Trophoblast cell (in vitro differentiated cells and primary cell): ENCODE measurements at regions not wholly inside any gene's neighbourhood (a gene's known extent, or its start where the extent isn't known, plus 50 kb on each side); places are given as distances from the start of the nearest gene placed in this dataset.

Experiments used
- DNase-seq, 2 donors: peaks; one replicate each; pipeline ENCODE4 v3.0.0-alpha.2; 2016
- H2AFZ ChIP-seq: 2 replicates; pipeline ENCODE4 v1.6.1; 2013; ENCODE audit warnings: low read length, moderate library complexity, mild to moderate bottlenecking; ENCODE audit not compliant: insufficient read depth, poor library complexity
- H2AK5ac ChIP-seq: 2 replicates; pipeline ENCODE4 v1.6.1; 2013; ENCODE audit warnings: mild to moderate bottlenecking, low read length
- H2BK120ac ChIP-seq: 2 replicates; pipeline ENCODE4 v1.6.1; 2013; ENCODE audit warnings: low read length, mild to moderate bottlenecking, moderate library complexity; ENCODE audit not compliant: insufficient read depth, poor library complexity
- H2BK12ac ChIP-seq: 2 replicates; pipeline ENCODE4 v1.6.1; 2013; ENCODE audit warnings: mild to moderate bottlenecking, low read length, moderate library complexity
- H2BK5ac ChIP-seq: 2 replicates; pipeline ENCODE4 v1.6.1; 2013; ENCODE audit warnings: low read length, low read depth, moderate library complexity, mild to moderate bottlenecking; ENCODE audit not compliant: poor library complexity
- H3K14ac ChIP-seq: 2 replicates; pipeline ENCODE4 v1.6.1; 2013; ENCODE audit warnings: mild to moderate bottlenecking, low read length
- H3K18ac ChIP-seq: 2 replicates; pipeline ENCODE4 v1.6.1; 2013; ENCODE audit warnings: mild to moderate bottlenecking, low read length
- H3K23ac ChIP-seq: 2 replicates; pipeline ENCODE4 v1.6.1; 2013; ENCODE audit warnings: low read length
- H3K27ac ChIP-seq: 2 replicates; pipeline ENCODE4 v1.5.1; 2013; ENCODE audit warnings: low read depth, mild to moderate bottlenecking, inconsistent platforms, low read length, moderate library complexity
- H3K27me3 ChIP-seq: 2 replicates; pipeline ENCODE4 v1.6.1; 2013; ENCODE audit warnings: inconsistent platforms, mild to moderate bottlenecking, low read length, moderate library complexity; ENCODE audit not compliant: insufficient read depth
- H3K36me3 ChIP-seq, 2 experiments: 1 replicate in 1 of 2; 2 replicates in 1 of 2; pipeline ENCODE4 v1.6.1; 2013; ENCODE audit warnings: low read length in 2 of 2, mild to moderate bottlenecking in 2 of 2, moderate library complexity in 1 of 2; ENCODE audit not compliant: insufficient read depth in 2 of 2, control insufficient read depth in 1 of 2
- H3K4ac ChIP-seq: 2 replicates; pipeline ENCODE4 v1.6.1; 2013; ENCODE audit warnings: low read depth, mild to moderate bottlenecking, low read length, moderate library complexity
- H3K4me1 ChIP-seq, 2 experiments: 1 replicate in 1 of 2; 2 replicates in 1 of 2; pipeline ENCODE4 v1.6.1; 2013; ENCODE audit warnings: low read length in 2 of 2, mild to moderate bottlenecking in 2 of 2, moderate library complexity in 1 of 2; ENCODE audit not compliant: insufficient read depth in 2 of 2, control insufficient read depth in 1 of 2
- H3K4me2 ChIP-seq: 2 replicates; pipeline ENCODE4 v1.6.1; 2013; ENCODE audit warnings: inconsistent platforms, mild to moderate bottlenecking, low read length, moderate library complexity
- H3K4me3 ChIP-seq: 2 replicates; pipeline ENCODE4 v1.5.1; 2013; ENCODE audit warnings: mild to moderate bottlenecking, low read depth, low read length, inconsistent platforms
- H3K79me1 ChIP-seq: one replicate; pipeline ENCODE4 v1.6.1; 2013; ENCODE audit warnings: low read length
- H3K79me2 ChIP-seq: 2 replicates; pipeline ENCODE4 v1.6.1; 2013; ENCODE audit warnings: low read length, mild to moderate bottlenecking; ENCODE audit not compliant: control insufficient read depth, insufficient read depth, poor library complexity
- H3K9ac ChIP-seq: 2 replicates; pipeline ENCODE4 v1.6.1; 2013; ENCODE audit warnings: mild to moderate bottlenecking, low read length
- H3K9me3 ChIP-seq: 2 replicates; pipeline ENCODE4 v1.6.1; 2013; ENCODE audit warnings: low read depth, mild to moderate bottlenecking, control low read depth, inconsistent platforms, low read length; ENCODE audit not compliant: insufficient read depth
- H4K12ac ChIP-seq: 2 replicates; pipeline ENCODE4 v1.6.1; 2013; ENCODE audit warnings: low read depth, mild to moderate bottlenecking, low read length, moderate library complexity
- H4K8ac ChIP-seq: 2 replicates; pipeline ENCODE4 v1.6.1; 2013; ENCODE audit warnings: low read depth, mild to moderate bottlenecking, low read length, moderate library complexity
- H4K91ac ChIP-seq: one replicate; pipeline ENCODE4 v1.6.1; 2013; ENCODE audit warnings: low read depth, mild to moderate bottlenecking, low read length, moderate library complexity
- WGBS: extraction: QIAGEN DNeasy Blood & Tissue Kit; methylation state at CpG from one replicate; pipeline ENCODE4 v1.1.7; 2013; ENCODE audit warnings: missing lambda C conversion rate; ENCODE audit not compliant: insufficient read length, insufficient coverage; ENCODE audit errors: extremely low coverage; 5-methylcytosine and 5-hydroxymethylcytosine counted together

DNA sequence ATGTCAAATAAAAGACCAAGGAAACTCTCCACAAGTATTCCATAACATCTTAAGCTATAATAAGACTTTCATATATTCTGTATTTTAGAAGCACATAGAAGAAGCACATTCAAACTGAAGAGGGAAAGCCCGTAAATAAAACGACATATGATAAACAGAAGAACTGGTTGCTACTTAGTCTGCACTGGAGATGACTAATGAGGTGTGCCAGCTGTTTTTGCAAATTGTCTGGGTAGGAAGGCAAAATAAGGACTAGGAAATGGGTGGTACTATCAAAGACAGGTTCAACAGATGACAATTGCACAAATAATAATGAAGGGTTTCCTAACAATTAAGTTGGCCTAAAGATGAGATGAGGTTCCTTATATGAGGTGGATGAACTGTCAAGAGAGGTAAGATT, 593.2 kb upstream of the CCDC179 start:
- H3K4me2 ChIP-seq = no peak overlapping the region
- H3K18ac ChIP-seq = no peak overlapping the region
- no peaks in the 10 kb centered on the region for H3K27me3 ChIP-seq
- no peak overlapping the region for H2AK5ac ChIP-seq
- no peak overlapping the region for H3K23ac ChIP-seq
- no peak overlapping the region for H2BK120ac ChIP-seq
- H3K27ac ChIP-seq = no peak overlapping the region
- H3K79me1 ChIP-seq = no peaks in the 10 kb centered on the region
- no peak overlapping the region for H3K4me3 ChIP-seq
- H4K91ac ChIP-seq = no peak overlapping the region
- H3K4ac ChIP-seq = no peak overlapping the region
- H3K9ac ChIP-seq = no peak overlapping the region
- H3K79me2 ChIP-seq = no peaks in the 10 kb centered on the region
- H3K36me3 ChIP-seq = no peaks in the 10 kb centered on the region
- no CpG with 5 or more reads among the region's 2 CpGs for WGBS
- no peak for DNase-seq
- no peak overlapping the region for H2BK5ac ChIP-seq
- H2AFZ ChIP-seq = no peak overlapping the region
- no peak overlapping the region for H4K8ac ChIP-seq
- H2BK12ac ChIP-seq = no peak overlapping the region
- no peaks in the 10 kb centered on the region for H3K4me1 ChIP-seq
- H4K12ac ChIP-seq = no peak overlapping the region
- no peaks in the 10 kb centered on the region for H3K9me3 ChIP-seq
- H3K14ac ChIP-seq = no peak overlapping the region

DNA sequence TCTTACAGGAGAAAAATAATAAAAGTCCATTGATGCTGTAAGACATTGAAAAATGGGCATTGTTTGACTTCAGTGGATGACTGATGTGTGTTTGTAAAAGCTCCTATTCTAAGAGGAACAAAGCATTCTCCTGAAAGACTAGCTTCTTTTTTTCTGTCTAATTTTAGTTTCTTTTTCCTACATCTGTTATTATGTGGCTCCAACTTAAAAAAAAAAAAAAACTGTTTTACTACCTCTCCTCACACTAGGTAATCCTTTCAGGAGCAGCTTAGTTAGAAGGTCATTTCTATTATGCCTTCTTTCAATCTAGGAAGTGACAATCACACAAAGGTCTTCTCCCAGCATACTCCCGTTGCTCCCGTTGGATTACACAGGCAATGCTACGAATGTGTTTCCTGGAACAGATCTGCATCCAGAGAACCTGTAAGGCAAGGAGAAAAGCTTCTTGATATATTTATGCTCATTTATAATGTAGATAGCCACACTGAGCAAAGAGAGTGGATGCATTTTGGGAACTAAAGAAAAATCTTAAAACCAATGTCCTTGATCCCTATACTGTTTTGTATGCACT, 595.1 kb upstream of the CCDC179 start:
- H3K4me1 ChIP-seq = no peaks in the 10 kb centered on the region
- H3K27ac ChIP-seq = no peak overlapping the region
- no peaks in the 10 kb centered on the region for H3K79me1 ChIP-seq
- no peak overlapping the region for H2BK120ac ChIP-seq
- no peaks in the 10 kb centered on the region for H3K79me2 ChIP-seq
- H3K4me2 ChIP-seq = no peak overlapping the region
- no peak for DNase-seq
- no peak overlapping the region for H4K91ac ChIP-seq
- no peak overlapping the region for H3K14ac ChIP-seq
- no peak overlapping the region for H3K9ac ChIP-seq
- no peak overlapping the region for H3K23ac ChIP-seq
- H4K12ac ChIP-seq = no peak overlapping the region
- H3K36me3 ChIP-seq = no peaks in the 10 kb centered on the region
- H2AK5ac ChIP-seq = no peak overlapping the region
- H3K27me3 ChIP-seq = no peaks in the 10 kb centered on the region
- no peak overlapping the region for H2BK5ac ChIP-seq
- H3K9me3 ChIP-seq = no peaks in the 10 kb centered on the region
- no CpG with 5 or more reads among the region's 3 CpGs for WGBS
- H3K4ac ChIP-seq = no peak overlapping the region
- no peak overlapping the region for H3K18ac ChIP-seq
- H3K4me3 ChIP-seq = no peak overlapping the region
- H4K8ac ChIP-seq = no peak overlapping the region
- no peak overlapping the region for H2AFZ ChIP-seq
- no peak overlapping the region for H2BK12ac ChIP-seq

DNA sequence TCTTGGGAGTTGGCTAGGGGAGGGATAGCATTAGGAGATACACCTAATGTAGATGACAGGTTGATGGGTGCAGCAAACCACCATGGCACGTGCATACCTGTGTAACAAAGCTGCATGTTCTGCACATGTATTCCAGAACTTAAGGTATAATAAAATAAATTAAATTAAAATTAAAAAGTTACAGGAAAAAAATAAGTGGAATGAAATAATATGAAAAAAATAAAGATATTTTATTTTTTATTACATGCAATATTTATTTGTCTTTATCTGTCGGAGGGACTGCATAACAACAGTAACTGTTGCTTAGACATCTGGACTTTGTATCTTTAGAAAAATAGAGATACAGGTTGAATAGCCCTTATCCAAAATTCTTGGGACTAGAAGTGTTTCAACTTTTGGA, 597.4 kb upstream of the CCDC179 start:
- Histone ChIP-seq H3K36me3 (no peaks in the 10 kb centered on the region), H2BK12ac (no peak overlapping the region), H3K23ac (no peak overlapping the region), H3K18ac (no peak overlapping the region), H2AK5ac (no peak overlapping the region), H3K4me2 (no peak overlapping the region), H2BK120ac (no peak overlapping the region), H3K9me3 (no peaks in the 10 kb centered on the region), H3K79me1 (no peaks in the 10 kb centered on the region), H4K8ac (no peak overlapping the region), H3K14ac (no peak overlapping the region), H3K9ac (no peak overlapping the region), H2AFZ (no peak overlapping the region), H3K4ac (no peak overlapping the region), H3K4me3 (no peak overlapping the region), H3K79me2 (no peaks in the 10 kb centered on the region), H2BK5ac (no peak overlapping the region), H3K27me3 (no peaks in the 10 kb centered on the region), H3K4me1 (no peaks in the 10 kb centered on the region), H4K12ac (no peak overlapping the region), H3K27ac (no peak overlapping the region), H4K91ac (no peak overlapping the region)
- no peak for DNase-seq
- WGBS = no CpG with 5 or more reads among the region's 2 CpGs

DNA sequence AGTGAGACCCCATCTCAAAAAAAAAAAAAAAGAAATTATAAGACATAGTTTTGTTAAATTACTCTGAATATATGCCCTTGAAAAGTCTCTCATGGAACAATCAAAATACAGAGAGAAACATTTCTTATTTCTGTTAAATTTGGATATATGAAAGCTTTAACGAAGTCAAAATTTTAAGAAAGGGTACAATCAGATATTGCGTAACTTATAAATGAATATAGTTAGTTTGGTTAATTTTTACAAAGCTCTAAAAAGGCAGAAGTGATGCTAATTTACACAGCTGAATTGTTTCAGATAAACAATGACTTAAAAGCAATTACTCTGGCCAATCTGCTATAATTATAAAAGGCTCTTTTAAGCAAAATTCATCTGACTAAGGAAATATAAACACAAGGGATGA, 611.6 kb upstream of the CCDC179 start:
- Histone ChIP-seq H3K4me3 (no peak overlapping the region), H3K23ac (no peak overlapping the region), H2BK5ac (no peak overlapping the region), H3K18ac (no peak overlapping the region), H2BK120ac (no peak overlapping the region), H3K4me2 (no peak overlapping the region), H4K8ac (no peak overlapping the region), H3K27ac (no peak overlapping the region), H3K27me3 (no peaks in the 10 kb centered on the region), H3K79me2 (no peaks in the 10 kb centered on the region), H3K4me1 (no peaks in the 10 kb centered on the region), H3K14ac (no peak overlapping the region), H3K9me3 (no peaks in the 10 kb centered on the region), H3K79me1 (no peaks in the 10 kb centered on the region), H3K4ac (no peak overlapping the region), H3K9ac (no peak overlapping the region), H3K36me3 (no peaks in the 10 kb centered on the region), H2AFZ (no peak overlapping the region), H2AK5ac (no peak overlapping the region), H4K12ac (no peak overlapping the region), H2BK12ac (no peak overlapping the region), H4K91ac (no peak overlapping the region)
- DNase-seq = no peak
- WGBS = no CpG with 5 or more reads among the region's 2 CpGs
